ENCODE measurements at regions not wholly inside any gene's neighbourhood (a gene's known extent, or its start where the extent isn't known, plus 50 kb on each side); places are given as distances from the start of the nearest gene placed in this dataset.

- ATAC-seq, result no peak
- DNase-seq (ENCODE audit: missing footprints), result no peak
- intact Hi-C loops (cut with DNase I), result no loop called here
Measured at GRCh38 chr14:106822905-106823304, 1296.5 kb downstream of the TMEM121 start.

GRCh38 chr14:106823552-106823951 lies 1297.2 kb downstream of the TMEM121 start:
- ATAC-seq (no peak), DNase-seq (ENCODE audit: missing footprints) (no peak)
- intact Hi-C loops (cut with DNase I), result no loop called here

GRCh38 chr14:106826833-106827369 lies 1300.5 kb downstream of the TMEM121 start:
- DNase-seq (ENCODE audit: missing footprints) (no peak), ATAC-seq (no peak)
- intact Hi-C loops (cut with DNase I), result no loop called here

GRCh38 chr14:106831322-106831720 lies 1304.9 kb downstream of the TMEM121 start:
- ATAC-seq, result no peak
- intact Hi-C loops (cut with DNase I), result no loop called here
- no peak for DNase-seq (ENCODE audit: missing footprints)

GRCh38 chr14:106837870-106838269 lies 1311.5 kb downstream of the TMEM121 start:
- ATAC-seq, result no peak
- no peak for DNase-seq (ENCODE audit: missing footprints)
- intact Hi-C loops (cut with DNase I), result no loop called here

GRCh38 chr14:106838991-106839769 lies 1312.8 kb downstream of the TMEM121 start:
- intact Hi-C loops (cut with DNase I), result no loop called here

GRCh38 chr14:106840258-106840657 lies 1313.9 kb downstream of the TMEM121 start:
- ATAC-seq, result no peak
- DNase-seq (ENCODE audit: missing footprints), result no peak
- intact Hi-C loops (cut with DNase I), result no loop called here

More at GRCh38 chr14:106838991-106839769, 1312.8 kb downstream of the TMEM121 start:
- no peak for ATAC-seq
- no peak for DNase-seq (ENCODE audit: missing footprints)

GRCh38 chr14:106840991-106841390 lies 1314.6 kb downstream of the TMEM121 start:
- no peak for ATAC-seq
- DNase-seq (ENCODE audit: missing footprints), result no peak
- intact Hi-C loops (cut with DNase I), result no loop called here

GRCh38 chr14:106841701-106842100 lies 1315.3 kb downstream of the TMEM121 start:
- DNase-seq (ENCODE audit: missing footprints) (no peak), ATAC-seq (no peak)
- intact Hi-C loops (cut with DNase I), result no loop called here

GRCh38 chr14:106842687-106843086 lies 1316.3 kb downstream of the TMEM121 start:
- DNase-seq (ENCODE audit: missing footprints) (no peak), ATAC-seq (no peak)
- intact Hi-C loops (cut with DNase I), result no loop called here

GRCh38 chr14:106843386-106843785 lies 1317.0 kb downstream of the TMEM121 start:
- intact Hi-C loops (cut with DNase I), result no loop called here
- DNase-seq (ENCODE audit: missing footprints) (no peak), ATAC-seq (no peak)

- intact Hi-C loops (cut with DNase I), result no loop called here
- DNase-seq (ENCODE audit: missing footprints), result no peak
Measured at GRCh38 chr14:106843951-106844483, 1317.6 kb downstream of the TMEM121 start.

GRCh38 chr14:106844608-106845285 lies 1318.4 kb downstream of the TMEM121 start:
- DNase-seq (ENCODE audit: missing footprints), result peak; percentile 90
- ATAC-seq, result peak; percentile 81
- intact Hi-C loops (cut with DNase I), result no loop called here

More at GRCh38 chr14:106843951-106844483, 1317.6 kb downstream of the TMEM121 start:
- ATAC-seq, result peak; percentile 13

- no peak for ATAC-seq
- DNase-seq (ENCODE audit: missing footprints), result no peak
- intact Hi-C loops (cut with DNase I), result no loop called here
Measured at GRCh38 chr14:106845286-106846087, 1319.1 kb downstream of the TMEM121 start.

- DNase-seq (ENCODE audit: missing footprints) (no peak), ATAC-seq (no peak)
- intact Hi-C loops (cut with DNase I), result no loop called here
Measured at GRCh38 chr14:106846218-106846617, 1319.8 kb downstream of the TMEM121 start.

- ATAC-seq, result no peak
- intact Hi-C loops (cut with DNase I), result no loop called here
- no peak for DNase-seq (ENCODE audit: missing footprints)
Measured at GRCh38 chr14:106848330-106849121, 1322.1 kb downstream of the TMEM121 start.

GRCh38 chr14:106850913-106851825 lies 1324.8 kb downstream of the TMEM121 start:
- intact Hi-C loops (cut with DNase I), result no loop called here
- no peak for DNase-seq (ENCODE audit: missing footprints)
- ATAC-seq, result no peak

Data from Right ventricle myocardium inferior (tissue), 1 donor.